ENCODE measurements at regions not wholly inside any gene's neighbourhood (a gene's known extent, or its start where the extent isn't known, plus 50 kb on each side); places are given as distances from the start of the nearest gene placed in this dataset.

- Mint-ChIP-seq H3K27ac (no peak overlapping the region), H3K27me3 (ENCODE audit: low read depth) (no peaks in the 10 kb centered on the region), H3K36me3 (peaks cover 6% of the 10 kb centered on the region), H3K4me3 (no peak overlapping the region), H3K9me3 (peaks cover 22% of the 10 kb centered on the region), H3K4me1 (no peaks in the 10 kb centered on the region)
- TF ChIP-seq E2F4 (CRISPR knock-in tag; IDR thresholded peaks at IDR 0.05; ENCODE audit: borderline replicate concordance, low read depth): no peak
- no peak for TF ChIP-seq ZNF317 (CRISPR knock-in tag; IDR thresholded peaks at IDR 0.05; ENCODE audit: borderline replicate concordance, low read depth)
- no peak for TF ChIP-seq ZNF396 (CRISPR knock-in tag; IDR thresholded peaks at IDR 0.05; ENCODE audit: borderline replicate concordance)
- no peak for TF ChIP-seq ZSCAN18 (CRISPR knock-in tag; IDR thresholded peaks at IDR 0.05)
- no peak for TF ChIP-seq CTCF (IDR thresholded peaks at IDR 0.05)
- TF ChIP-seq E2F1 (CRISPR knock-in tag; IDR thresholded peaks at IDR 0.05): no peak
- no peak for TF ChIP-seq ARID4B (CRISPR knock-in tag; IDR thresholded peaks at IDR 0.05; ENCODE audit: borderline replicate concordance)
- TF ChIP-seq FOXJ3 (CRISPR knock-in tag; IDR thresholded peaks at IDR 0.05; ENCODE audit: borderline replicate concordance): no peak
- TF ChIP-seq CBFB (CRISPR knock-in tag; IDR thresholded peaks at IDR 0.05; ENCODE audit: low read depth): no peak
- TF ChIP-seq SOX15 (CRISPR knock-in tag; IDR thresholded peaks at IDR 0.05): no peak
- TF ChIP-seq TEAD1 (CRISPR knock-in tag; IDR thresholded peaks at IDR 0.05): no peak
- TF ChIP-seq IRF2 (CRISPR knock-in tag; IDR thresholded peaks at IDR 0.05; ENCODE audit: borderline replicate concordance, low read depth): no peak
- no peak for TF ChIP-seq ERG (CRISPR knock-in tag; IDR thresholded peaks at IDR 0.05)
- TF ChIP-seq ZNF121 (CRISPR knock-in tag; IDR thresholded peaks at IDR 0.05): no peak
- TF ChIP-seq HMGXB4 (CRISPR knock-in tag; IDR thresholded peaks at IDR 0.05): no peak
- no peak for TF ChIP-seq ZMAT4 (CRISPR knock-in tag; IDR thresholded peaks at IDR 0.05)
- TF ChIP-seq JUN (CRISPR knock-in tag; IDR thresholded peaks at IDR 0.05): no peak
- ATAC-seq (no peak), DNase-seq (ENCODE audit: low spot score) (no peak)
- ChIA-PET CTCF (no interaction called here), POLR2A (no interaction called here)
Observed at GRCh38 chr10:108736111-108736510, 1187.2 kb downstream of the XPNPEP1 start.

Measured in WTC11 (cell line).